Kidney (tissue), 13 donors: ENCODE measurements at regions not wholly inside any gene's neighbourhood (a gene's known extent, or its start where the extent isn't known, plus 50 kb on each side); places are given as distances from the start of the nearest gene placed in this dataset.

Source experiments
- DNase-seq, 5 donors: peaks; one replicate each; pipeline ENCODE4 v3.0.0-alpha.2; 2013 to 2020
- FAIRE-seq: peaks from 2 replicates; lab custom pipeline; 2012; peaks lifted over from hg19 to GRCh38; lab: Jason Lieb, UNC
- H3K27ac ChIP-seq, 2 donors: one replicate each; pipeline ENCODE4 v1.7.0; 2013; ENCODE audit warnings: low read depth in 2 of 2, low read length in 2 of 2, inconsistent platforms in 1 of 2
- H3K27me3 ChIP-seq: one replicate; pipeline ENCODE4 v1.7.1; 2013; ENCODE audit warnings: low read length, inconsistent platforms; ENCODE audit not compliant: control insufficient read depth, insufficient read depth
- H3K36me3 ChIP-seq, 3 donors: one replicate each; pipeline versions ENCODE4 v1.7.0 to v1.7.1; 2013; ENCODE audit warnings: low read length in 3 of 3, control low read depth in 1 of 3, inconsistent platforms in 1 of 3; ENCODE audit not compliant: insufficient read depth in 3 of 3, control insufficient read depth in 2 of 3
- H3K4me1 ChIP-seq, 3 donors: one replicate each; pipeline versions ENCODE4 v1.7.0 to v1.7.1; 2013; ENCODE audit warnings: low read length in 3 of 3, inconsistent platforms in 1 of 3, low read depth in 1 of 3; ENCODE audit not compliant: control insufficient read depth in 2 of 3, insufficient read depth in 2 of 3
- H3K4me3 ChIP-seq, 3 donors: one replicate each; pipeline versions ENCODE4 v1.7.0 to v1.8.1; 2013; ENCODE audit warnings: low read length in 3 of 3, control low read depth in 1 of 3, inconsistent platforms in 1 of 3
- H3K9ac ChIP-seq, 3 donors: one replicate each; pipeline versions ENCODE4 v1.7.0 to v1.7.1; 2013; ENCODE audit warnings: low read length in 3 of 3, control low read depth in 1 of 3, inconsistent platforms in 1 of 3
- H3K9me3 ChIP-seq, 3 donors: one replicate each; pipeline versions ENCODE4 v1.7.0 to v1.7.1; 2013; ENCODE audit warnings: low read length in 3 of 3, control low read depth in 1 of 3, inconsistent platforms in 1 of 3; ENCODE audit not compliant: control insufficient read depth in 2 of 3, insufficient read depth in 1 of 3
- CTCF ChIP-seq: IDR thresholded peaks from 3 replicates; pipeline ENCODE4 v1.5.1; 2012; ENCODE audit warnings: mild to moderate bottlenecking, moderate library complexity, borderline replicate concordance; ENCODE audit not compliant: insufficient read depth; ENCODE audit errors: extremely low read depth
- intact Hi-C: fragments of 100-400 bp; cut with DNase I; formaldehyde crosslinking; loops from one replicate; pipeline ENCODE4 v1.11.1; 2022
- donor health status: control.
- donor health status: control.
- donor health status: control.
- donor health status: control.
- donor health status: control.
- donor health status: DM: yes; HTN: yes; CAD: no.
- donor health status: Normal renal cell carcinoma (clear cell type).

- H3K9me3 ChIP-seq = no peaks in the 10 kb centered on the region
- no peaks in the 10 kb centered on the region for H3K27me3 ChIP-seq
- TF ChIP-seq CTCF = no peak
- DNase-seq (no peak), FAIRE-seq (no peak)
- no peaks in the 10 kb centered on the region for H3K36me3 ChIP-seq
- H3K4me1 ChIP-seq = no peaks in the 10 kb centered on the region
- intact Hi-C loops = no loop called here
- H3K4me3 ChIP-seq = no peak overlapping the region
- no peak overlapping the region for H3K9ac ChIP-seq
- no peak overlapping the region for H3K27ac ChIP-seq
Observed at GRCh38 chr9:113674436-113674835, 201.7 kb upstream of the ZNF618 start.

- Histone ChIP-seq H3K36me3 (no peaks in the 10 kb centered on the region), H3K27me3 (no peaks in the 10 kb centered on the region), H3K9me3 (no peaks in the 10 kb centered on the region), H3K4me3 (no peak overlapping the region), H3K27ac (no peak overlapping the region), H3K4me1 (no peaks in the 10 kb centered on the region), H3K9ac (no peak overlapping the region)
- no peak for FAIRE-seq
- DNase-seq = peak in 1 of 5 donors; percentile 81
- no peak for TF ChIP-seq CTCF
- intact Hi-C loops = no loop called here
Observed at GRCh38 chr9:113675475-113675941, 200.6 kb upstream of the ZNF618 start.

GRCh38 chr9:113677057-113677456 is 199.1 kb upstream of the ZNF618 start:
- intact Hi-C loops = no loop called here
- Histone ChIP-seq H3K9ac (no peak overlapping the region), H3K36me3 (no peaks in the 10 kb centered on the region), H3K4me3 (no peak overlapping the region), H3K27ac (no peak overlapping the region), H3K9me3 (no peaks in the 10 kb centered on the region), H3K4me1 (no peaks in the 10 kb centered on the region), H3K27me3 (no peaks in the 10 kb centered on the region)
- DNase-seq (no peak), FAIRE-seq (no peak)
- no peak for TF ChIP-seq CTCF

- Histone ChIP-seq H3K4me1 (no peaks in the 10 kb centered on the region), H3K27ac (no peak overlapping the region), H3K9ac (no peak overlapping the region), H3K27me3 (no peaks in the 10 kb centered on the region), H3K36me3 (no peaks in the 10 kb centered on the region), H3K4me3 (no peak overlapping the region), H3K9me3 (no peaks in the 10 kb centered on the region)
- no peak for DNase-seq
- intact Hi-C loops = no loop called here
- FAIRE-seq = no peak
- no peak for TF ChIP-seq CTCF
Observed at GRCh38 chr9:113677569-113677968, 198.5 kb upstream of the ZNF618 start.
